Keratinocyte (primary cell): ENCODE measurements at regions not wholly inside any gene's neighbourhood (a gene's known extent, or its start where the extent isn't known, plus 50 kb on each side); places are given as distances from the start of the nearest gene placed in this dataset.

Source experiments
- DNase-seq: peaks from one replicate; pipeline ENCODE4 v3.0.0-alpha.2; 2011; ENCODE audit warnings: low read depth, missing footprints, low spot score
- FAIRE-seq: peaks from 2 replicates; lab custom pipeline; 2011; peaks lifted over from hg19 to GRCh38; lab: Jason Lieb, UNC
- H2AFZ ChIP-seq: 2 replicates; pipeline ENCODE4 v1.6.0; 2012; ENCODE audit warnings: low read length, control low read depth, inconsistent platforms; ENCODE audit not compliant: control insufficient read depth
- H3K27ac ChIP-seq: 2 replicates; pipeline ENCODE4 v1.5.1; 2011; ENCODE audit warnings: low read length; ENCODE audit not compliant: control insufficient read depth, insufficient read depth
- H3K27me3 ChIP-seq: 3 replicates; pipeline ENCODE4 v1.6.0; 2011; ENCODE audit warnings: low read length; ENCODE audit not compliant: control insufficient read depth, insufficient read depth; ENCODE audit errors: extremely low read depth
- H3K36me3 ChIP-seq, 2 experiments: 2 replicates in 1 of 2; 3 replicates in 1 of 2; pipeline ENCODE4 v1.5.1; 2011; ENCODE audit warnings: low read length in 2 of 2, mild to moderate bottlenecking in 1 of 2; ENCODE audit not compliant: control insufficient read depth in 2 of 2, insufficient read depth in 2 of 2; ENCODE audit errors: extremely low read depth in 1 of 2
- H3K4me1 ChIP-seq: 3 replicates; pipeline ENCODE4 v1.5.1; 2011; ENCODE audit warnings: low read length; ENCODE audit not compliant: control insufficient read depth, insufficient read depth; ENCODE audit errors: extremely low read depth
- H3K4me2 ChIP-seq: 3 replicates; pipeline ENCODE4 v1.6.0; 2011; ENCODE audit warnings: low read depth, low read length; ENCODE audit not compliant: control insufficient read depth, insufficient read depth; ENCODE audit errors: extremely low read depth
- H3K4me3 ChIP-seq, 3 experiments: fragments of 200-600 bp in 1 of 3; sonication (generic) in 1 of 3; 2 replicates in 2 of 3; 3 replicates in 1 of 3; pipeline ENCODE4 v1.5.1; 2011 to 2016; ENCODE audit warnings: low read length in 3 of 3, mild to moderate bottlenecking in 3 of 3, control low read depth in 2 of 3, inconsistent platforms in 1 of 3, low read depth in 1 of 3, mixed read lengths in 1 of 3, mixed run types in 1 of 3, moderate library complexity in 1 of 3; ENCODE audit not compliant: control insufficient read depth in 2 of 3, insufficient read depth in 2 of 3; ENCODE audit errors: extremely low read depth in 1 of 3
- H3K79me2 ChIP-seq: 2 replicates; pipeline ENCODE4 v1.6.0; 2012; ENCODE audit warnings: low read length; ENCODE audit not compliant: control insufficient read depth, insufficient read depth
- H3K9ac ChIP-seq: 3 replicates; pipeline ENCODE4 v1.6.0; 2011; ENCODE audit warnings: low read length; ENCODE audit not compliant: control insufficient read depth, insufficient read depth; ENCODE audit errors: extremely low read depth
- H3K9me1 ChIP-seq: 3 replicates; pipeline ENCODE4 v1.6.0; 2011; ENCODE audit warnings: low read length; ENCODE audit not compliant: control insufficient read depth, insufficient read depth; ENCODE audit errors: extremely low read depth
- H3K9me3 ChIP-seq: 2 replicates; pipeline ENCODE4 v1.5.1; 2012; ENCODE audit warnings: low read depth, low read length; ENCODE audit not compliant: control insufficient read depth
- H4K20me1 ChIP-seq: 3 replicates; pipeline ENCODE4 v1.6.0; 2011; ENCODE audit warnings: low read length; ENCODE audit not compliant: control insufficient read depth, insufficient read depth; ENCODE audit errors: extremely low read depth
- CTCF ChIP-seq, 3 experiments: IDR thresholded peaks in 1 of 3; conservative IDR thresholded peaks in 1 of 3; optimal IDR thresholded peaks in 1 of 3; 2 replicates in 2 of 3; 3 replicates in 1 of 3; pipeline versions ENCODE3 to v1.5.1; 2011; ENCODE audit warnings: low read length in 3 of 3, mild to moderate bottlenecking in 3 of 3, moderate library complexity in 2 of 3, control low read depth in 1 of 3, inconsistent platforms in 1 of 3; ENCODE audit not compliant: insufficient read depth in 2 of 3; ENCODE audit errors: extremely low read depth in 1 of 3
- EZH2 ChIP-seq: IDR thresholded peaks from one replicate; pipeline ENCODE4 v1.6.1; 2012; ENCODE audit warnings: inconsistent platforms, mild to moderate bottlenecking, low read length, moderate library complexity
- dilution Hi-C: fragments of 300-500 bp; cut with MboI; formaldehyde crosslinking; loops from one replicate; pipeline ENCODE4 v1.7.0; 2020; ENCODE audit warnings: low sequenced_read_pairs; ENCODE audit not compliant: extremely low pct_ligation_motif_present

GRCh38 chr5:68534131-68534940 is 318.8 kb downstream of the PIK3R1 start:
- no peak overlapping the region for H3K27ac ChIP-seq
- no peak overlapping the region for H3K4me2 ChIP-seq
- H3K4me1 ChIP-seq, result no peaks in the 10 kb centered on the region
- dilution Hi-C loops, result no loop called here
- H2AFZ ChIP-seq, result no peak overlapping the region
- FAIRE-seq (no peak), DNase-seq (no peak)
- H3K27me3 ChIP-seq, result peaks cover 23% of the 10 kb centered on the region
- H3K4me3 ChIP-seq, result no peak overlapping the region
- TF ChIP-seq CTCF (optimal IDR thresholded peaks at IDR 0.05 in 1 of 3, IDR thresholded peaks at IDR 0.05 in 1 of 3, conservative IDR thresholded peaks at IDR 0.05 in 1 of 3; ENCODE audit: extremely low read depth in 1 of 3, insufficient read depth in 2 of 3, low read length in 3 of 3), result no peak
- no peak for TF ChIP-seq EZH2
- H3K9ac ChIP-seq, result no peak overlapping the region
- no peaks in the 10 kb centered on the region for H3K9me1 ChIP-seq
- H3K36me3 ChIP-seq, result no peaks in the 10 kb centered on the region
- no peaks in the 10 kb centered on the region for H3K79me2 ChIP-seq
- no peaks in the 10 kb centered on the region for H4K20me1 ChIP-seq
- no peaks in the 10 kb centered on the region for H3K9me3 ChIP-seq

DNA sequence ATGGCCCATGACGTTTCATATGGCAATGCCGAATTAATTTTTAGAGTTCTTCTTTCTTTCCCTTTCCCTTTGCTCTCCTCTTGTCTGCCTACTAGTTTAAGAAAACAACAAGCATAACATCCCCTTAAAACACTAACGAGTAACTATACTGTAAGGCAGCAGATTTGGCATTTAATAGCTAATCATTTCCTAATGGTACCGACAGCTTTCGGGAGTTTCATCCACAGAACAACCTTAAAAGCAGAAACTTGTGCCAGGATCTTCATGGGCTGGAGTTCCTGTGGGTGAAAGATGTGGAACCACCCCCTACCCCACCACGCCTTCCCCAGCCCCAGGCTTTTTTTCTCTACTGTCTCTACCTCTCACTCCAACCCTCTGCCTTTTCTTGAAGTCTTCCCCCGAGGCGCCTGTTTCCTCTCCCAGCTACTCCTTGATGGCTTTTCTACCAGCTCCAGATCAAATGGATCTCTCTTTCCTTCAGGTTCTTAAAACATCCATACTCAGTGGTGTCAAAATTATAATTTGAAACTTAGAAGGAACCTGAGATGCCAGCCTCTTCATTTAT is 319.5 kb downstream of the PIK3R1 start:
- no peak overlapping the region for H2AFZ ChIP-seq
- no peak overlapping the region for H3K4me3 ChIP-seq
- FAIRE-seq (no peak), DNase-seq (no peak)
- dilution Hi-C loops, result no loop called here
- no peaks in the 10 kb centered on the region for H3K36me3 ChIP-seq
- H3K27me3 ChIP-seq, result peaks cover 23% of the 10 kb centered on the region
- no peaks in the 10 kb centered on the region for H3K9me1 ChIP-seq
- H3K27ac ChIP-seq, result no peak overlapping the region
- no peak overlapping the region for H3K4me2 ChIP-seq
- no peak overlapping the region for H3K9ac ChIP-seq
- no peaks in the 10 kb centered on the region for H3K79me2 ChIP-seq
- no peak for TF ChIP-seq CTCF (optimal IDR thresholded peaks at IDR 0.05 in 1 of 3, IDR thresholded peaks at IDR 0.05 in 1 of 3, conservative IDR thresholded peaks at IDR 0.05 in 1 of 3; ENCODE audit: extremely low read depth in 1 of 3, insufficient read depth in 2 of 3, low read length in 3 of 3)
- no peak for TF ChIP-seq EZH2
- no peaks in the 10 kb centered on the region for H3K4me1 ChIP-seq
- no peaks in the 10 kb centered on the region for H4K20me1 ChIP-seq
- H3K9me3 ChIP-seq, result no peaks in the 10 kb centered on the region
